Right renal cortex interstitium (tissue), 3 donors: ENCODE measurements at regions not wholly inside any gene's neighbourhood (a gene's known extent, or its start where the extent isn't known, plus 50 kb on each side); places are given as distances from the start of the nearest gene placed in this dataset.
A peak's percentile ranks its signal among the peaks of the same experiment; 100 is the strongest.

ENCODE experiments used
- DNase-seq, 3 donors: peaks; one replicate each; pipeline ENCODE4 v3.0.0-alpha.2; 2013; ENCODE audit warnings: low read depth in 3 of 3, low spot score in 2 of 3

DNA sequence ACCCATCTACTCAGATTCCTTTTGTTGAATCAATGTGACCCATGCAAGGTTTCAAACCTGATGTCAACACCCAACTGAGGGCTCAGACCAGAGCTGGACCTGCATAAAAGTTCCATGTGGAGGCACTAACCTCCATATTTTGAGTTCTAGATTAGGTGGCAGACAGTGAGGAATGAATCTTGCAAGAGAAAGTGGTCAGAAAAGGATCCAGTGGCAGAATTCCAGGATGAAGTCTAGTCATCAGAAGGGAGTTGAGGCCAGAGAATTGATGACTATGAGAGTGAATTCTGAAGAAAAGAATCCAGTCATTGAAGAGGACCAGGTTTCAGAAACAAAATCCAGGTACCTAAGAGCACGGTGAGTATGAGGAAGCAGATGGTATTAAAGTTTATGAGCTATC lies 205.1 kb upstream of the RGMB start:
- no peak for DNase-seq

GRCh38 chr5:98569288-98569687 lies 204.2 kb upstream of the RGMB start:
- DNase-seq = no peak

DNA sequence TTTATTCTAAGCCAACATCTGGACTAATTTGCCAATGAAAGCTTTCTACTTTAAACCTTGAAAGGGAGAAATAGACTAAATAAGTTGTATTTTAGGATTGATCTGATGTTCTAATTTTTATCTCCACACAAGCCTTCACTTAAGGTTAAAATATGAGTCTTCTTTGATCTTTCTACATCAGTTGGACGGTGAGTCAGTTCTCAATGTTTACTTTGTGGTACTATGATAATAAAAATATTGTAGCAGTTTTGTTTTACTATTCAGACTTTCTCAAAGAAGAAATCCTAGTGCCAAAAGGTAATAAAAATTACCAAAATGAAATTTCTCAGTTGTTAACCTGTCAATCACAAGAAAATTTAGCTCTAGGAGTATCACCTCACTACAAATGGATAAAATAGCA lies 203.5 kb upstream of the RGMB start:
- DNase-seq = no peak

DNA sequence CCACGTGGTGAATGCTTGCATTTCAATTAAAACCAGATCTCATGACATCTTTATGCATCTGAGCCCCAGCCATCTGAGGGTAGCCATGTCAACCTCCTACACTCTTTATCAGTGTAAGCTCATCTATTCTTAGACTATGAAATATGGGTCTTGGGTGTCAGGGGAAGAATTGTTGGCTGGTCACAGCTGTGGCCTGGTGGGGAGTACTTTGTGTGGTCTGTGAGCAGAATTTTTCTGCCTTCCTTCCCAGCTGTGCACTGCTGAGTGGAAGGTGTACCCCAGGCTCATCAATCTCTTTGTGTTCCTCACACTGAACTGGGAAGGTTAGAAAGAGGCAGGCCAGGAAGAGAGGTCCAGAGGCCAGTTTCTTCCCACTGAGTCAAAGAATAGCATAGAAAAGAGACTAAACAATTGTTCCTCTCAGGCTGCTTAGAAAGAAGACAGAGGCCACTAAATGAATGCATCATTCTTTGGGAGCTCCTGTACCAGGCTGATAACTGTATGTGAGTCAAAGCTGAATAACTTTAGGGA lies 202.7 kb upstream of the RGMB start:
- DNase-seq = peak; percentile 19 to 33 (median 29)

- no peak for DNase-seq
Observed at GRCh38 chr5:98573834-98574320, 199.6 kb upstream of the RGMB start.

DNA sequence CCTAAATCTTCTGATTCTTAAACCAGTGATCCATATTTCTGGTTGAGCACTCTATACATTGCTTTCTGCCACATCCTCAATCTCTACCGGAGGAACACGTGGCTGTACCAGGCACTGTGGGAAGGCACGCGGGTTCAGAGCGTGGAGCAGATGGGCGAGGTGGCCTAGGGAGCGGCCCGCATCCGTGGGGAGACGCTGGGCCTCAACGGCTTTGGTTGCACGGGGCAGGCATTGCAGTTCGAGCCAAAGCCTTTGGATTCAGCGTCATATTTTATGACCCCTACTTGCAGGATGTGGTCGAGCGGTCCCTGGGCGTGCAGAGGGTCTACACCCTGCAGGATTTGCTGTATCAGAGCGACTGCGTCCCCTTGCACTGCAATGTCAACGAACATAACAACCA lies 197.2 kb upstream of the RGMB start:
- no peak for DNase-seq

GRCh38 chr5:98578438-98578837 lies 195.0 kb upstream of the RGMB start:
- no peak for DNase-seq

DNA sequence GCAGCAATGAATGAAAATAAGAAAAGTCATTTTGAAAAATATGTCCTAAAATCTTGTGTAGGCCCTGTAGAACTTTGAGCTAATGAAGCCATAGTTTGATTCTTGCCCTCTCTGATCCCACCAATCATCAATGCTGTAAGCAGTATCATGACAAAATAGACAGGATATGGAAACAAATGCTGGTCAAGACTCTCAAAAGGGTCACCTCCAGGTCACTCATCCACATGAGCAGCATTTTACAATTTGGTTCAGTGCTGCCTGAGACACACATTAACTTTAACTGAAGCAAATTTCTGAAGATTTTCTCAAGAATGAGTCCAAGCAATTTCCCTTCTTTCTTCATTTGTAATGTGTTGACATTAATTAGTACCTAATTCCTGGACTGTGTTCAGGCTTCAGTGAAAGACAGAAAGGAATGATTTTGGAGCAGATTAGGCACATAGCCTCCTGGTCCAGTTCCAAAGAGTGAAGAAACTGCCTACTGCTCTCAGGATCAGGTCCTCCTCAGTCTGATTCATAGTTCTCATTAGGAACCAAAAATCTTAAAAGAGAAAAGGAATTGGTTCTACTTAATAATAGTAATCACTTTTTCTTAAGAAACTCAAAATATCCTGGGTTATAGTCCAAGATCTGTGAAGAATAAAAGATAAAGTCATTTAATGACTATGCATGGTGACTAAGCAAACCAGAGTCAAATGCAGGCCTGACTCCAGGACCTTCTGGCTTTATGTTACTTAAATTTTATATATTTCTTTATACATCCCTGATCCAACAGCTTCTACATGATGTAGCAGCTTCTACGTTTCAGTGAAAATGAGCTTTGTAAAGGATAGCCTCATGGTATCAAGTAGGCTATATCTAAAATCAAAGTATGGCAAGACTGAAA lies 192.1 kb upstream of the RGMB start:
- DNase-seq = no peak

GRCh38 chr5:98583586-98583985 lies 189.9 kb upstream of the RGMB start:
- DNase-seq = no peak

- no peak for DNase-seq
Observed at GRCh38 chr5:98585661-98586310, 187.7 kb upstream of the RGMB start.

DNA sequence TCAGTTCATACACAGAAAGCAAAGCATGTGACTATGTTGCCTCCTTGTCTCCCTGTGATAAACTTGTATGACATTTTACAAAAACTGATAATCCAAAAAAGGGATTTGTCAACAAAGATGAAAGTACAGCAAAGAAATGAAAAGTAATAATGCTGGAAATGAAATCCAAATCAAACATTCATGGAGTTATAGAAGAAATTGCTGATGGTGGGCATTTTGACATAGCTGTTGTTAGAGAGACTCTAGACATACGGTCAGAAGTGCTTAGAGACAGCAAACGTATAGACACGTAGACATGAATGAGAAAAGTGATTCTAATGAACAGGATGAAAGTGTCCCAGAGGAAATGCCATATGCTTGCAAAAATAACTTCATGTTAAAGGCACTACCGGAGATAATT lies 186.9 kb upstream of the RGMB start:
- DNase-seq = no peak

DNA sequence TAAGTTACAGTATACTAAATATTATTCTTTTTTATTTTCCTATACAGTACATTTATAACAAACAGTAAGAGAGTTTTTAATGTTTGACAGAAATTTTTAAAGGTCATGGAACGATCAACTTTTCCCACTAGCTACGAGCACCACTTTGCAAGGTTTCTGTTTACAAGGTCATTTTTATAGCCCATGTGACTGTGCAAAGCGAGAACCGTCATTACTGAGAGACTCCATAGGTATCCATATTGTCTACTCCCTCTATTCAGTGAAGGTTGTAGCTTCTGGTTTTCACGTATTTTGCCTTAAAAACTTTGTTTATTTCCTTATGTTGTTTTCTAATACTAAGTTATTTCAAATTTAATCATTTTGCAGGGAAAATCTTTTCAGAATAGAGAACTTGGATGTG lies 186.3 kb upstream of the RGMB start:
- no peak for DNase-seq

- DNase-seq = no peak
Observed at GRCh38 chr5:98588215-98588614, 185.2 kb upstream of the RGMB start.

DNA sequence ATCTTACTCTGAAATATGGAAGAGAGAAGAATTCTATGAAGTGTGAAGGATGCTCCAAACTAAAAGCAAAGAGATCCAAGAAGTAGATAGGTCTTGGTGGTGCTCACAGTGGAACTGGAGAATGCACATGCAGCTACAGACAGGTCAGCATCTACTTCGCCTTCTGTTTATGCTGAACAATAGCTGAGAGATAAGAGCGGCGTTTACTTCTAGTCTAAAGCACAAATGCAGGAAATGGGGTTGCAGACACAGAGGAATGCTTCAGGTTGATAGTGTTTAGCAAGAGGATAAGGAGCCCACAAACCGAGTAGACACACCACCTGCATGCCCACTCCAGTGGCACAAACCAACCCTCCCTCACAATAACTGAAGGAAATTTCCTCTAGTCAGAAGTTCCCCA lies 180.0 kb upstream of the RGMB start:
- DNase-seq = no peak

DNA sequence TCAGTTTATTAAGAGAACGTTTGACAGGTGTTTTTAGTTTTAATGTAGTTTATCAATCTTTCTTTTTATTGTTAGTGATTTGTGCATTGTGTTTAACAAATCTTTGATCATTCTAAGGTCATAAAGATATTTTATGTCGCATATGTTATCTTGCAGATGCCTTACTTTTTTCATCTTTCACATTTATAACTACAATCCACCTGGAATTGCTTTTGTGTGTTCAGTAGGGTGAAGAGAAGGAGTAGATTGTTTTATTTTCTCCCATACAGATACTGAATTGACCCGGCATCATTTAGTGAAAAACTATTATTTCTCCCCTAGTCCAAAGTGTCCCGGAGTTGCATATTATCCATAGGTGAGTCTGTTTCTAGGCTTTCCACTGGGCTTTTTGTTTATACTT lies 179.4 kb upstream of the RGMB start:
- DNase-seq = no peak

GRCh38 chr5:98599016-98599415 lies 174.4 kb upstream of the RGMB start:
- DNase-seq = no peak

GRCh38 chr5:98602534-98603112 lies 170.8 kb upstream of the RGMB start:
- DNase-seq = no peak

DNA sequence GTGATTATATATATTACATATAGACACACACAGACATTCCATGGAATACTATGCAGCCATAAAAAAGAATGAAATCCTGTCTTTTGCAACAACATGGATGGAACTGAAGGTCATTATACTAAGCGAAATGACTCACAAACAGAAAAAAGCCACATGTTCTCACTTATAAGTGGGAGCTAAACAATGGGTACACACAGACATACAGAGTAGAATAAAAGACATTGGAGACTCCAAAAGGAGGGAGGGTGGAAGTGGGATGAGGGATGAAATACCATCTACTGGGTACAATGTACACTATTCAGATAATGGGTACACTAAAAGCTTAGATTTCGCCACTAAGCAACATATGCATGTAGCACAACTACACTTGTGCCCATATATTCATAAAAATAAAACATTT lies 170.0 kb upstream of the RGMB start:
- no peak for DNase-seq

DNA sequence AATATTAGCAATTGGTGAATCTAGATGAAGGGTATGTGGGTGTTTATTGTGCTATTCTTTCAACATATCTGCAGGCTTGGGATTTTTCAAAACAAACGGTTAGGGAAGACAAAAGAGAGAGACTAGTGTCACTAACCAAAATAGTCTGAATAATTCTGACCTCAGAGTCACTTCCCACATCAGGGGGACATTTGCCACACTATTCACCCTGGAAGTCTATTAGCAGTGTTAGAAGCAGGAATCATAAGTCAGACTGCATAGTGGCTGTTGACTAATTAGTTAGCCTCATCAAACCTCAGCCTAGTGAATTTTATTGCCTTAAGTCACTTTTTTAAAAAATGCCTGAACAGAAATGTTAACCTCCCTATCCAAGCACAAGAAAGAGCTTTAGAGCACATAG lies 169.2 kb upstream of the RGMB start:
- DNase-seq = no peak

DNA sequence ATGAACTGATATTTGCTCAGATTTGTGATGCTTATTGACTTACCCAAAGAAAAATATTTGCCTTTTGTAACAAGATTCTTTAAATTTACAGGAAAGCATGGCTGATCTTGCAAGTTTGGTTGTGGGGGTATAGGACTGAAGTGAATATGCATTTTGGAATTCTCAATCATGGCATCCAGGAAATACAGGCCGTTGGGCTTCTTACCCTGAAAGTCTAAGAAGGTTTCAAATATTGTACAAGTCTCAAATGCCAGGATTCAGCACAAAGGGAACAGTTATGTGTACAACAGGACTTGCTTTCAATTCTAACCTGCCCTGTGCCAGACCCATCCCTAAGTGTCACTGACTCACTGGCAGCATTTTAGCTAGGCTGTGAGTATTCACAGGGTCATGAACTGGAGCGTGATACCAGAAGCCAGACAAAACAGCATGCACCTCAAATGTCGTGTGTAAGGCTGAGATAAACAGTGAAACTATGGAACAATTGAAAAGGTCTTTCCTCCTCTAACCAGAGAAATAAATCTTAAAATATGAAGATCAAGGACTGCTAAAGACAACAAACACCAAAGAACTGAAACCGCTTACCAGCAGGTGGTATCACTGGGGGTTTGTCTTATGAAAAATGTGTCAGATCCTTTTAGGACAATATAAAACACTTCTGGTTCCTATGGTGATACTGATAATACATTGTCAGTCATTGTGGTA lies 168.6 kb upstream of the RGMB start:
- DNase-seq = no peak

- no peak for DNase-seq
Observed at GRCh38 chr5:98605426-98605825, 168.0 kb upstream of the RGMB start.
